ENCODE measurements at regions not wholly inside any gene's neighbourhood (a gene's known extent, or its start where the extent isn't known, plus 50 kb on each side); places are given as distances from the start of the nearest gene placed in this dataset.

GRCh38 chr9:102114557-102114956 is 376.1 kb upstream of the GRIN3A start:
- no peak for DNase-seq

- DNase-seq = no peak
Observed at GRCh38 chr9:102113191-102113590, 374.7 kb upstream of the GRIN3A start.

GRCh38 chr9:102106439-102106838 is 368.0 kb upstream of the GRIN3A start:
- no peak for DNase-seq

GRCh38 chr9:102101723-102102122 is 363.3 kb upstream of the GRIN3A start:
- no peak for DNase-seq

GRCh38 chr9:102087141-102087540 is 348.7 kb upstream of the GRIN3A start:
- no peak for DNase-seq

GRCh38 chr9:102085548-102085947 is 347.1 kb upstream of the GRIN3A start:
- DNase-seq = no peak

- DNase-seq = no peak
Observed at GRCh38 chr9:102072059-102072764, 333.8 kb upstream of the GRIN3A start.

GRCh38 chr9:102069969-102070368 is 331.5 kb upstream of the GRIN3A start:
- no peak for DNase-seq

GRCh38 chr9:102054811-102055210 is 316.4 kb upstream of the GRIN3A start:
- DNase-seq = no peak

GRCh38 chr9:102049586-102050246 is 311.3 kb upstream of the GRIN3A start:
- no peak for DNase-seq

- no peak for DNase-seq
Observed at GRCh38 chr9:102047549-102047948, 309.1 kb upstream of the GRIN3A start.

- no peak for DNase-seq
Observed at GRCh38 chr9:102044133-102044532, 305.7 kb upstream of the GRIN3A start.

GRCh38 chr9:102038006-102038405 is 299.6 kb upstream of the GRIN3A start:
- DNase-seq = no peak

GRCh38 chr9:102035929-102036328 is 297.5 kb upstream of the GRIN3A start:
- no peak for DNase-seq

- DNase-seq = no peak
Observed at GRCh38 chr9:102032614-102033013, 294.2 kb upstream of the GRIN3A start.

- no peak for DNase-seq
Observed at GRCh38 chr9:102000956-102001355, 262.5 kb upstream of the GRIN3A start.

- no peak for DNase-seq
Observed at GRCh38 chr9:101999441-101999840, 261.0 kb upstream of the GRIN3A start.

GRCh38 chr9:101995231-101995630 is 256.8 kb upstream of the GRIN3A start:
- no peak for DNase-seq

- DNase-seq = no peak
Observed at GRCh38 chr9:101993771-101994170, 255.3 kb upstream of the GRIN3A start.

- no peak for DNase-seq
Observed at GRCh38 chr9:101991926-101992325, 253.5 kb upstream of the GRIN3A start.

- peak; percentile 30 for DNase-seq
Observed at GRCh38 chr9:101977614-101978210, 239.3 kb upstream of the GRIN3A start.

GRCh38 chr9:101970609-101971008 is 232.2 kb upstream of the GRIN3A start:
- DNase-seq = no peak

- no peak for DNase-seq
Observed at GRCh38 chr9:101968392-101968791, 229.9 kb upstream of the GRIN3A start.

GRCh38 chr9:101966691-101967090 is 228.2 kb upstream of the GRIN3A start:
- no peak for DNase-seq
